GM04504 (cell line): ENCODE measurements at regions not wholly inside any gene's neighbourhood (a gene's known extent, or its start where the extent isn't known, plus 50 kb on each side); places are given as distances from the start of the nearest gene placed in this dataset.

Experiments
- DNase-seq: peaks from one replicate; pipeline ENCODE4 v3.0.0-alpha.2; 2012; ENCODE audit warnings: low read depth

DNA sequence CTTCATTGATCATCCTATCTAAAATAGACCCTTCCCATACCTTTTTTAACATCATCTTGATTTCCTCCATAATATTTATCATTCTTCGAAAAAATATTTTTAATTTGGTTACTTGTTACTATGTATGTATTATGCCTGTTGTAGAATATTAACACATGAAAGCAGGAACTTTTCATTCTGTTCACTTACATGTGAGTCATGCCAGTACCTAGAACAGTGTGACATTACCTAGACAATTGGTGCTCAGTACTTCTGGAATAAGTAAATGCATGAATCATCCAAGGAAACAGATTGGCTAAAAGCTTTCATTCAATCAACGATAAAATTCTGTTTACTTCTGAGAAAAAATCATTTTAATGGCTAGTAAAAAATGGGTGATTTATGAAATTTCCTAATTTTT is 76.4 kb downstream of the CXXC4 start:
- DNase-seq, result no peak

DNA sequence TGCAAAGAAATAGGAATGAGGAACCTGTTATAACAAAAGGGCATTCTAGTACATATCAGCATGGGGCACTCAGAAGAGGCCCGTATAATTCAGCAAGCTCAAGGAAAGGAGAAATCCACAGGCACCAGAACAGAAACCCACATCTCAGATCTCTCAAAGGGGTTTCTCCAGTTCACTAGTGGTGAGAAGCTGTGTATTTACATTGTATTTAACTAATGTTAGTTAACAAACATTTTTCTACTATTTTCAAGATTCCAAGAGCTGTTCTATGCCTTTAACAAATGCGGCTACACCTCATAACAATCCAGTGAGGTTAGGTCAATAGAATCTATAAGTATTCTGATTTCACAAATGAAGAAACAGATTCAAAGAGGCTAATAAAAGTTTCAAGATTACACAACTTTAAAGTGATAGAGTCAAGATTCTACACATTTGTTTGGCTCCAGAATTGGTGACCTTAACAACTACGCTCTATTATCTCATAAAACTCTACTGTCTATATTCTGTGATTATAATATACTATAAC is 77.3 kb downstream of the CXXC4 start:
- no peak for DNase-seq

GRCh38 chr4:104416725-104417356 is 77.9 kb downstream of the CXXC4 start:
- DNase-seq, result no peak

DNA sequence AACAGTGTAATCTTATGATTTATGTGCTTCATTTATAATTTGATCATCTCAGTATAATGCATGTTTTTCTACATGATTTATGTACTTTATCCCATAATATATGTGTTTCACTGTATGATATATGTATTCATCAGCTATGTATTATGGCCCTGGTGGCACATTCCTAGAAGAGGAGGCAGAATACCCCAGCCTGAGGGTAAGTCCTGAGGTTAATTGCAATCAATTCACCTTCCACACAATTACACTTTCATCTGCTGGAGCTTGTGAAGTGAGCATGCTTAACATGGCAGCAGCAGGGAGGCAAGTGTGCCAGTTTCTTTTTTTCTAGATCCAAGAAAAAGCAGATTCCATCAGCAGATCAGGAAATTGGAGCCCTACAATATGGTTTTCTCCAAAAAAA is 81.2 kb downstream of the CXXC4 start:
- no peak for DNase-seq

- DNase-seq, result no peak
These were observed 82.3 kb downstream of the CXXC4 start for GRCh38 chr4:104412344-104412743.

GRCh38 chr4:104411502-104411901 is 83.2 kb downstream of the CXXC4 start:
- DNase-seq, result no peak

DNA sequence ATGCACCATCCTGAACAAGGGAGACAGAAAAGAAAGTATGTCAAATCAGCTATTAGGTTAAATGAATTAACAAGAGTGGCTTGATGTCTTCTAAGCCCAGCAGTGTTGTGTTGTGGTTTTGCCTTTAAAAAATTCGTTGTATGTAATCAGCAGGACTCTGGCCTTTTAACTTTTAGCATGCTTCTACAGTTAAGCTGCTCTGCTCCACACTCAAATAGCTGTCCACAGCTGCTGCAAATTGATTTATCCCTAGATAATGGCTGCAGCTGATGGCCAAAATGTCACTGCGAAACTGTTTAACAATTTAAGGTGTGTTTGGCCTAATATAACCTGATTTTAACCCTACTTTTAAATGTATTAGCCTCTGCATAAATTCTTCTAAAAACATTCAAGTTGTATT is 85.8 kb downstream of the CXXC4 start:
- no peak for DNase-seq

GRCh38 chr4:104404361-104404760 is 90.3 kb downstream of the CXXC4 start:
- DNase-seq, result no peak

GRCh38 chr4:104395168-104395614 is 99.5 kb downstream of the CXXC4 start:
- no peak for DNase-seq

GRCh38 chr4:104394406-104395167 is 100.1 kb downstream of the CXXC4 start:
- DNase-seq, result no peak

- no peak for DNase-seq
These were observed 100.9 kb downstream of the CXXC4 start for GRCh38 chr4:104393655-104394324.

GRCh38 chr4:104385713-104386112 is 109.0 kb downstream of the CXXC4 start:
- no peak for DNase-seq

- DNase-seq, result no peak
These were observed 111.7 kb downstream of the CXXC4 start for GRCh38 chr4:104382961-104383360.

- DNase-seq, result no peak
These were observed 113.0 kb downstream of the CXXC4 start for GRCh38 chr4:104381729-104382128.

- no peak for DNase-seq
These were observed 129.1 kb downstream of the CXXC4 start for GRCh38 chr4:104365618-104366017.

GRCh38 chr4:104353481-104353880 is 141.2 kb downstream of the CXXC4 start:
- no peak for DNase-seq

- DNase-seq, result no peak
These were observed 142.5 kb downstream of the CXXC4 start for GRCh38 chr4:104352211-104352610.

DNA sequence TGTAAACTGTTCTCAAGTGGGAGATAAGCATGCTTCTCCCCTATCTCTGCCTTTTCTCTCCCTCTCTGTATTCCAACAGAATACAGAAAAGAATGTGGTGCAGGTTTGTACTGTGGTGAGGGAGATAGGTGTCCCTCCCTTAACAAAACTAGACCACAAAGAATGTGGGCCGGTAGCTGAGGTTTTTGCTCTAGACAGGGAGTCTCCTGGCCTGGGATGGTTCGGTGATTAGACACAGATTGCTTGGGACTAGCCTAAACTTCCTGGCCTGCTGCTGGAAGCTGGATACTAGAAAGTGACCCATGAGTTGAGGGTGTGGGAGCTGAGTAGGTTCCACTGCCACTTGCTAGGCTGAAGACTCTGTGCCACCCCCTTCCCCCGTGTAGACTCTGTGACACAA is 143.0 kb downstream of the CXXC4 start:
- DNase-seq, result no peak

DNA sequence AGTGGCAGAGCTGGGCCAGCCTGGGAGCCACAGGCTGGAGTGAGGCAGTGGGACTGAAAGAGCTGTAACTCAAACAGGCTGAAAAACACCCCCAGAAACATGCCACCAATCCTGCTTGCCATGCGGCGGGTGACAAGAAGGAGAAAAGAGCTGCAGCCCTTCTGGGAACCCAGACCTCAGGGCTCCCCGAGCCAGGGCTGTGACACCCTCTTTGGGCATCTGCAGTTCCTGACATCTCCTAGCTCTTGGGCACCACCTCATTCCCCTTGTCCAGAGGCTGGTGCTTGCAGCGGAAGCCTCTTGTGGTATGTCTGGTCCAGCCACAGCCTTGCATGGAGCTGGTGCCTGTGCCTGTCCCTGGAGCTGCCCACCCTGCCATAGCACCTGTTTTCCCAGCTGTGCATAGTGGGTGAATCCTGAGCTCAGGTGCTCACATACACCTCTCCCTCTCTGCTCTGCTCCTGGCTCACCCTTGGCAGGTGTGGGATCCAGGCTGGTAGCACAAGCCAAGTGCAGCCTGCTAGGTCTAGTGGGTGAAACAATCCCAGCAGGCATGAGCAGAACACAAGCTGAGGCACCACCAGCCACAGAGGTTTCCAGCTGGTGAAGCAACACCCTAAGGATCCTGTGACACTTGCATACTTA is 149.0 kb downstream of the CXXC4 start:
- DNase-seq, result no peak

DNA sequence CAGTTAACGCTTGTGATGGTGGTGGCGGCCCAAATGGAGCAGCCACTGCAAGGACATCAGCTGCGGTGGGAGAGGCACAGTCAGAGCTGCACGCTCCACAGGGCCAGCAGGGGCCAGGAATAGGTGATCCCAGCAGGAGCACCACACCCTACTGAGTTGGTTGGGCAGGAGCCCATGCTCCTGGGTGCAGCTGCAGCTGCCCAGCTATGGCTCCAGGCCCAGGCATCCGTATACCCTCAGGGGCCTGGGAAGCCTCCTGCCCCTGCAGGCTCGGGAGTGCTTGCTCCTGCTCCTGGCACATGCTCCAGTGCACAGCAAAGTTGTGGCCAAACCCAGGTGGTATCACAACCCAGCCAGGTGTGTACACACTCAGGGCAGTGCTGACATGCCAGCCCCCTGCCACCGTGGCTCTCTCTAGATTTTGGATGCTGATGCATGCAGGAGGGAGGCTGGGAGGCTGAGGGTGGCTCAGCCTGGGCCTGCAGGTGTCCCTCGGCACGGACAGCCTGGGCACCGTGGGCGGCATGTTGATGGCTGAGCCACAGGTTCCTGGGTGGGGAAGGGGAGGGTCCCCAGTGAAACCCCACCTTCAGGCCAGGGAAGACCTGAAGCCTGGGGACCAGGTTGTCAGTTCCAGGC is 150.2 kb downstream of the CXXC4 start:
- no peak for DNase-seq

DNA sequence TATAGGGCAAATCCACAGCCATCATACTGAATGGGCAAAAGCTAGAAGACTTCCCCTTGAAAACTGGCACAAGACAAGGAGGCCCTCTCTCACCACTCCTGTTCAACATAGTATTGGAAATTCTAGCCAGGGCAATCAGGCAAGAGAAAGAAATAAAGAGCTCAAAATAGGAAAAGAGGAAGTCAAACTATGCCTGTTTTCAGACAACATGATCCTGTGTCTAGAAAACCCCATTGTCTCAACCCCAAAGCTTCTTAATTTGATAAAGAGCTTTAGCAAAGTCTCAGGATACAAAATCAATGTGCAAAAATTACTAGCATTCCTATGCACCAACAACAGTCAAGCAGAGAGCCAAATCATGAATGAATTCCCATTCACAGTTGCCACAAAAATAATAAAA is 160.3 kb downstream of the CXXC4 start:
- DNase-seq, result no peak
